ENCODE measurements at regions not wholly inside any gene's neighbourhood (a gene's known extent, or its start where the extent isn't known, plus 50 kb on each side); places are given as distances from the start of the nearest gene placed in this dataset.

DNA sequence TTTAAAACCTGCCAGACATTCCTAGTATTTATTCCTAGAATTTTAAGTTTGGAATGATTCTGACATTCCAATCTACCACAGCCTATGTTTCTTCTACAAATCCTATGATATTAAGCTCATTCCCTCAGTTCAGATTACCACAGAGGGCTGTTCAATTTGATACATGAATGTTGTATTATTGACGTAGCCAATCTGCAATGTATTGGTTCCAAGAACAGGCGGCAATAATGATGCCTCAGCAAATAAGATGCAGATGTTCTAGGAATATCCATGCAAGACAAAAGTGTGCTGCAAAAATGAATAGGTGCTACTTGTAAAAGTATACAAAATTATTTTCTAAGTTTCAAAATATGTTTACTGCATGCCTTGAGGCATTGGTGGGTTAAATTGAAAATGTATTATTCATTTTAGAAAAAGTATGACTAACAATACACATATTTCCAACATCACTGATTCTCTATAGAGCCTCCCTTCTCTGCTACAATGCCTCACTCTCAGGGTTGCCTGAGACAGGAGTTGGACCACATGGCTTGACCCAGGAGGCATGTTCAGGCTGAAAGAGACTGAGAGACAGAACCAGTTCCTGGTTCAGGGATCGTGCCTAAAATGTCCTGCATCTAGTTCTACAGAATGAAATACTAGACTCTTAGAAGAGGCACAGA, 94.1 kb upstream of the CREB5 start:
- TF ChIP-seq EP300 (IDR thresholded peaks at IDR 0.05; ENCODE audit: low read depth) (no peak), POLR2A (IDR thresholded peaks at IDR 0.05) (no peak)
- TF ChIP-seq, protein P1, sequence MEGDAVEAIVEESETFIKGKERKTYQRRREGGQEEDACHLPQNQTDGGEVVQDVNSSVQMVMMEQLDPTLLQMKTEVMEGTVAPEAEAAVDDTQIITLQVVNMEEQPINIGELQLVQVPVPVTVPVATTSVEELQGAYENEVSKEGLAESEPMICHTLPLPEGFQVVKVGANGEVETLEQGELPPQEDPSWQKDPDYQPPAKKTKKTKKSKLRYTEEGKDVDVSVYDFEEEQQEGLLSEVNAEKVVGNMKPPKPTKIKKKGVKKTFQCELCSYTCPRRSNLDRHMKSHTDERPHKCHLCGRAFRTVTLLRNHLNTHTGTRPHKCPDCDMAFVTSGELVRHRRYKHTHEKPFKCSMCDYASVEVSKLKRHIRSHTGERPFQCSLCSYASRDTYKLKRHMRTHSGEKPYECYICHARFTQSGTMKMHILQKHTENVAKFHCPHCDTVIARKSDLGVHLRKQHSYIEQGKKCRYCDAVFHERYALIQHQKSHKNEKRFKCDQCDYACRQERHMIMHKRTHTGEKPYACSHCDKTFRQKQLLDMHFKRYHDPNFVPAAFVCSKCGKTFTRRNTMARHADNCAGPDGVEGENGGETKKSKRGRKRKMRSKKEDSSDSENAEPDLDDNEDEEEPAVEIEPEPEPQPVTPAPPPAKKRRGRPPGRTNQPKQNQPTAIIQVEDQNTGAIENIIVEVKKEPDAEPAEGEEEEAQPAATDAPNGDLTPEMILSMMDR (IDR thresholded peaks at IDR 0.05): no peak

Data from transverse colon (tissue), 3 donors.